ENCODE measurements at regions not wholly inside any gene's neighbourhood (a gene's known extent, or its start where the extent isn't known, plus 50 kb on each side); places are given as distances from the start of the nearest gene placed in this dataset.
"Not testable (repeated sequence)": the region's sequence is repeated elsewhere in the genome, so short reads cannot be mapped to it uniquely, and the experiment has no call there.

DNA sequence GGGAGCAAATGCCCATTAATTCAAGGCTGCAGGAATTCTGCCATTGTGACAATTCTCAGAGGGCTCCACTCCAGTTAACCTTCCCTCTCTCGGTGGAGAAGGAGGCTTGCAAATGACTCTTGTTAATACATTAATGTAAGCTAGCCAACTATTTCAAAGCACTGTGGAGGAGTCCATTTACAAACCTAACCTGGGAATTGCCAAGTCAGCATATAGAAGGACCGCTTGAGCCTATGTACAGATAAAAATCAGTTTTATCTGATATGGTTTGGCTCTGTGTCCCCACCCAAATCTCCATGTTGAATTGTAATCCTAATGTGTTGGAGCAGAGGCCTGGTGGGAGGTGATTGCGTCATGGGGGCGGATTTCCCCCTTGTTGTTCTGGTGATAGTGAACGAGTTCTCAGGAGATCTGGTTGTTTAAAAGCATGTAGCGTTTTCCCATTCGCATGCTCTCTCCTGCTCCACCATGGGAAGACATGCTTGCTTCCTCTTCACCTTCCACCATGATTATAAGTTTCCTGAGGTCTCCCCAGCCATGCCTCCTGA lies 366.7 kb downstream of the LRATD1 start:
- intact Hi-C loops (cut with DNase I) = no loop called here
- no peak for ATAC-seq

DNA sequence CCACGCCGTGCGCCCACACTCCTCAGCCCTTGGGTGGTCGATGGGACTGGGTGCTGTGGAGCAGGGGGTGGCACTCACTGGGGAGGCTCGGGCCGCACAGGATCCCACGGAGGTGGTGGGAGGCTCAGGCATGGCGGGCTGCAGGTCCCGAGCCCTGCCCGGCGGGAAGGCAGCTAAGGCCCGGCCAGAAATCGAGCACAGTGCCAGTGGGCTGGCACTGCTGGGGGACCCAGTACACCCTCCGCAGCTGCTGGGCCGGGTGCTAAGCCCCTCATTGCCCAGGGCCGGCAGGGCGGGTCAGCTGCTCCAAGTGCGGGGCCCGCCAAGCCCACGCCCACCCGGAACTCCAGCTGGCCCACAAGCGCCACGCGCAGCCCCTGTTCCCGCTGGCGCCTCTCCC lies 370.0 kb downstream of the LRATD1 start:
- H3K4me3 ChIP-seq; H3K36me3 ChIP-seq; intact Hi-C loops (cut with DNase I); H3K27me3 ChIP-seq; H3K4me1 ChIP-seq; H3K9me3 ChIP-seq; ATAC-seq; H3K27ac ChIP-seq; DNase-seq: not testable (repeated sequence)
- 93 to 96% methylated on average over 26 of the region's 26 CpGs for WGBS, 2 donors

More for the DNA sequence above, 366.7 kb downstream of the LRATD1 start:
- Histone ChIP-seq H3K9me3 (no peaks in the 10 kb centered on the region), H3K27me3 (no peaks in the 10 kb centered on the region), H3K4me1 (no peaks in the 10 kb centered on the region), H3K36me3 (no peaks in the 10 kb centered on the region), H3K4me3 (no peak overlapping the region), H3K27ac (no peak overlapping the region)
- no peak for DNase-seq
- TF ChIP-seq, protein P1, sequence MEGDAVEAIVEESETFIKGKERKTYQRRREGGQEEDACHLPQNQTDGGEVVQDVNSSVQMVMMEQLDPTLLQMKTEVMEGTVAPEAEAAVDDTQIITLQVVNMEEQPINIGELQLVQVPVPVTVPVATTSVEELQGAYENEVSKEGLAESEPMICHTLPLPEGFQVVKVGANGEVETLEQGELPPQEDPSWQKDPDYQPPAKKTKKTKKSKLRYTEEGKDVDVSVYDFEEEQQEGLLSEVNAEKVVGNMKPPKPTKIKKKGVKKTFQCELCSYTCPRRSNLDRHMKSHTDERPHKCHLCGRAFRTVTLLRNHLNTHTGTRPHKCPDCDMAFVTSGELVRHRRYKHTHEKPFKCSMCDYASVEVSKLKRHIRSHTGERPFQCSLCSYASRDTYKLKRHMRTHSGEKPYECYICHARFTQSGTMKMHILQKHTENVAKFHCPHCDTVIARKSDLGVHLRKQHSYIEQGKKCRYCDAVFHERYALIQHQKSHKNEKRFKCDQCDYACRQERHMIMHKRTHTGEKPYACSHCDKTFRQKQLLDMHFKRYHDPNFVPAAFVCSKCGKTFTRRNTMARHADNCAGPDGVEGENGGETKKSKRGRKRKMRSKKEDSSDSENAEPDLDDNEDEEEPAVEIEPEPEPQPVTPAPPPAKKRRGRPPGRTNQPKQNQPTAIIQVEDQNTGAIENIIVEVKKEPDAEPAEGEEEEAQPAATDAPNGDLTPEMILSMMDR (IDR thresholded peaks at IDR 0.05) = no peak
- 75 to 78% methylated on average over 7 of the region's 7 CpGs for WGBS, 2 donors

DNA sequence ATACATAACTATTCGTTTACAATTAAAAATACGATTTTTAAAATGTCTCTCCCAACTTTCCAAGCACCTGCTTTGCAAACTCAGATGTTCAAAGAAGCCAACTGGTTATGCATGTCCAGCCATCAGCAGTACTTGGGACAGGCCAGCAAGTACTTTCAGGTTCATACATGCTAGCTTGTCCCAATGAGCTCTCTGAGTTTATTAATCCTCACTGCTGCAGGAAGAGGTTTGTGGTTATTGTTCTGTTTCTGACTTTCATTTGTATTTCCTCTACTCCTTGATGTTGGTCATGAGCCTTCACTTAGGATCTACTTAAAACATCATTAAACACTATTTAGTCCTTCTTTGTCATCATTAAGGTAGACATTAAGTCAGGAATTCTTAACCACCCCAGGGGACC lies 374.1 kb downstream of the LRATD1 start:
- Histone ChIP-seq H3K4me1 (no peaks in the 10 kb centered on the region), H3K9me3 (peaks cover 0 to 6% (median under 1%) of the 10 kb centered on the region in 11 donors), H3K27ac (no peak overlapping the region), H3K4me3 (no peak overlapping the region), H3K36me3 (no peaks in the 10 kb centered on the region), H3K27me3 (no peaks in the 10 kb centered on the region)
- WGBS, 2 donors = 72 to 76% methylated on average over 2 of the region's 2 CpGs
- intact Hi-C loops (cut with DNase I) = no loop called here
- TF ChIP-seq, protein P1 (IDR thresholded peaks at IDR 0.05) = no peak
- DNase-seq (no peak), ATAC-seq (no peak)

DNA sequence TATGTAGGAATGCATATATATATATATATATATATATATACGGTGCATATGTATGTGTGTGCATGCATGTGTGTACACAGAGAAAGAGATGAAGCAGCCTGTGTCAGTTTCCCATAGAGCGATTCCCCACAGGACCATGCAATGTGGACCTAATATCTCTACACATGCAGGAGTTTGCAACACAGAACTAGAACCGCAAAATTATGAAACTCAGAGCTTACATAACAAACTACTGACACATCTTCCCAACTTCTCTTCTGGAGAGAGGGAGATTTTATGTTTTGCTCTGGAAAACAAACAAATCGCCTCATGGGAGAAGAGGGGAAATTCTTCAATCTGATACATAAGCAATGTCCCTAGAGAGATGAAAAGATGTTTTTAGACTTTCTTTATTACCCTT lies 377.2 kb downstream of the LRATD1 start:
- intact Hi-C loops (cut with DNase I) = no loop called here
- H3K9me3 ChIP-seq = peaks cover 0 to 35% (median 9%) of the 10 kb centered on the region in 11 donors
- H3K4me3 ChIP-seq = no peak overlapping the region
- DNase-seq = no peak
- no peak for ATAC-seq
- no peaks in the 10 kb centered on the region for H3K36me3 ChIP-seq
- 88 to 94% methylated on average over 4 of the region's 4 CpGs for WGBS, 2 donors
- no peaks in the 10 kb centered on the region for H3K4me1 ChIP-seq
- H3K27ac ChIP-seq = no peak overlapping the region
- no peaks in the 10 kb centered on the region for H3K27me3 ChIP-seq
- TF ChIP-seq, protein P1 (IDR thresholded peaks at IDR 0.05) = no peak

DNA sequence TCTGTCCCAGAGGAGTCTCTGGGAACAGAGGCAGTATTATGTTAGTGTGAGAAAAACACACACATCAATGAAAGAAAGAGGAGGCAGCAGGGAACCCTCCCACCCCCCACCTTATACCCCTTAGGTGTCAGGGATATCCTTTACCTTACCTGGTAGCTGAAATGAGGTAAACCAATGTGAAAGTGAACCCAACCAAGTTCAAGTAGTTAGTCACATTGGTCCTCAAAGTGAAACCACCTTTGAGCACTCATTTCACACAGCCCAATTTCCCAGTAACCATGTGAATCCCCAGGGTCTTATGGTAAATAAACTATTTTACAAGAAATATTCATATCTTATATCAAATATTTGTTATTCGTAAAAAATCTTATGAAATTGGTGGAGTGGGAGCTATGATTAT lies 377.8 kb downstream of the LRATD1 start:
- Histone ChIP-seq H3K9me3 (peaks cover 0 to 35% (median 9%) of the 10 kb centered on the region in 11 donors), H3K27me3 (no peaks in the 10 kb centered on the region), H3K36me3 (no peaks in the 10 kb centered on the region), H3K27ac (no peak overlapping the region), H3K4me3 (no peak overlapping the region), H3K4me1 (no peaks in the 10 kb centered on the region)
- DNase-seq (no peak), ATAC-seq (no peak)
- intact Hi-C loops (cut with DNase I) = no loop called here
- TF ChIP-seq, protein P1 (IDR thresholded peaks at IDR 0.05) = no peak
- WGBS, 2 donors = 81 to 85% methylated on average over 1 of the region's 1 CpG
